UCSD-AML1 (cell line): ENCODE measurements at regions not wholly inside any gene's neighbourhood (a gene's known extent, or its start where the extent isn't known, plus 50 kb on each side); places are given as distances from the start of the nearest gene placed in this dataset.

Source experiments
- DNase-seq: peaks from one replicate; lab custom pipeline; 2025; ENCODE audit not compliant: unreplicated experiment; lab: John Stamatoyannopoulos, UW

- DNase-seq = no peak
Measured at GRCh38 chr13:34294483-34295129, 476.7 kb downstream of the RFC3 start.

GRCh38 chr13:34300559-34300958, 482.6 kb downstream of the RFC3 start:
- DNase-seq = no peak

- no peak for DNase-seq
Measured at GRCh38 chr13:34302596-34302995, 484.6 kb downstream of the RFC3 start.

DNA sequence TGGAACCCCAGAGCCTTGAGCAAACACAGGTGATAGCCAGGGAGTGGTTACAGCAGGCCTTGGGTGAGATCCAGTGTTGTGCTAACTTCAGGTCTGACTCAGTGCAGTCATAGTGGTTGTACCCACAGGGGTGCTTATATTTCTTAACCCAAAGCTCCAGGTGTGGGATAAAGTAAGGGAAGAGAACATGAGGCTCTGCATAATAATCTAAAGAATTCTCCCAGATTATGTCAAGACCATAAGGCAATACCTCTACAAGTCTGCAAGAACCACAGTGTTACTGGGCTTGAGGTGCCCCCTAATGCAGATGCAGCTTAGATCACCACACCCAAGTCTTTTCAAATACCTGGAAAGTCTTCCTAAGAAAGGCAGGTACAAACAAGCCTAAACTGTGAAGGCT, 485.4 kb downstream of the RFC3 start:
- DNase-seq = no peak

- DNase-seq = no peak
Measured at GRCh38 chr13:34307607-34308006, 489.7 kb downstream of the RFC3 start.

DNA sequence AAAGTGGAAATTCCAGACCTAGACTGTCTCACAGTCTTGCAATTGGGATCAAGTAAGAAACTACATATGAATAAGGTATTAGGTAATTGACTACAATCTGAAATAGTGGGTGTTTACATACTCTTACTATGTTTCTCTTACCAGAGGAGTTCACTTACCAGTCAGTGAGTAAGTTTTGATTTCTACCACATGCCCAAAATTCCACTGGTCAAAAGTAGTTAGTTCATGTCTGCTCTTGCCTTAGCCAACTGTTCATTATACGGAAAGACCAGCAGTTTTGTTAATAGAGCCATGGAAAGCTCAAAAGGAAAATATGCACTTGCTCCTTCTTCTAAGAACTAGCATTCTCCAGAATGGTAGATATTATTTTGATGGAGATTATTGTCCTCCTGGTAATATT, 490.8 kb downstream of the RFC3 start:
- DNase-seq = no peak

GRCh38 chr13:34310539-34310938, 492.6 kb downstream of the RFC3 start:
- DNase-seq = no peak

DNA sequence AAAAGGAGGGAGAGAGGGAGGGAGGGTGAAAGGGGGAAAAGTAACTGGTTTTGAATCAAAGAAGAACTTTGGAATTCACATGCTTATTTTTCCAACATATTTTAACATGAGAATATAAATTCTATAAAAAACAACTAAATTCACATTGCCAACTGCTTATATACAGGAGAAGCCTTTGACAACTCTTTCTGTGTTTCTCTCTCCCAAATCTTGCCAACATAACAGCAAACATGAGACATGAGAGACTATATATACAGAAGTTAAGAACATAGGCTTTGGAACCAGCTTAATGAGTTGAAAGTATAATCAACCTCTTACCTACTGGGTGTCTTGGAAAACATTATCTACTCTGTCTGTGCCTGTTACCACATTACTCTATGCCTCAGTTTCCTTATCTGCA, 493.3 kb downstream of the RFC3 start:
- no peak for DNase-seq

GRCh38 chr13:34312578-34312977, 494.6 kb downstream of the RFC3 start:
- no peak for DNase-seq

DNA sequence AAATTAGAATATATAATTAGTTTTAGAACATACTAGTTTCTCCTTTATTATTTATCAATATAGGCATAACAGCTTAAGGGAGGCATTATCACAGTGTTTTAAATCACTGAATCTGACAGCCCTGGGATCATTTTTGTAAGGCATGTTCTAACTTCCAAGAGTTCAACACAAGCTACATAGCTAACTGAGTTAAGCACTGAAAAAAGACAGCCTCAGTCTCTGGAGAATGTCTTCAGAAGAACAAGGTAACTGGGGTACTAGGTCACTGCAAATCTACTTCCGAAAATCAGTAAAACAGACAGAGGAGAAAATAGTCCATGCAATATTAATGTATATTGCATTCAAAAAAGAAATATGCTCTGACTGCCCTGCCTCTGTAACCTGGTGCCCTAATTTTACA, 502.1 kb downstream of the RFC3 start:
- DNase-seq = no peak

- DNase-seq = no peak
Measured at GRCh38 chr13:34322014-34322742, 504.2 kb downstream of the RFC3 start.

DNA sequence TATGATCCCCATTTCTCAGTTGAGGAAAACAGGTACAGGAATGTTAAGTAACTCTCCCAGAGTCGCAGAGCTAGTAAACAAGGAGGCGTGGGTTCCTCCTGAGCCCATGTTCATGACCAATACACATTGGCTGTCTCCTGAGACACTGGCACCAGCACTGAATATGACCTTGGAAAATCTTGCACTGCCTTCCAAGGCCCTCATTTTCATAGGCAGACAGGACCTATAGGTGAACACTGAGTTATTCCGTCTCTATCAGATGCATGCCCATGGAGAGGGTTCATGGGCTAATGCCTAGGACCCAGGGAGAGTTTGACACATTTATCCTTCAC, 504.8 kb downstream of the RFC3 start:
- DNase-seq = no peak

- DNase-seq = no peak
Measured at GRCh38 chr13:34335014-34336007, 517.4 kb downstream of the RFC3 start.

- DNase-seq = no peak
Measured at GRCh38 chr13:34338102-34338501, 520.2 kb downstream of the RFC3 start.

DNA sequence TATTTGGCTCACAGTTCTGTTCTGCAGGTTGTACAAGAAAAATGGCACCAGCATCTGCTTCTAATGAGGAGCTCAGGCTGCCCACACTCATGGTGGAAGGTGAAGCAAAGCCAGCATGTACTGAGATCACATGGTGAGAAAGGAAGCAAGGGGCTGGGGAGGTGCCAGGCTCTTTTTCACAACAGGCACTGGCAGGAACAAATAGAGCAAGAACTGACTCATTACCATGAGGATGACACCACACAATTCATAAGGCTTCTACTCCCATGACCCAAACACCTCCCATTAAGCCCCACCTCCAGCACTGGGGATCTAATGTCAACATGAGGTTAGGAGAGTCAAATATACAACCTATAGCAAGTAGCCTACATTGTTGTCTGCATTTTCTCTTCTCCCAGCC, 522.6 kb downstream of the RFC3 start:
- DNase-seq = no peak

DNA sequence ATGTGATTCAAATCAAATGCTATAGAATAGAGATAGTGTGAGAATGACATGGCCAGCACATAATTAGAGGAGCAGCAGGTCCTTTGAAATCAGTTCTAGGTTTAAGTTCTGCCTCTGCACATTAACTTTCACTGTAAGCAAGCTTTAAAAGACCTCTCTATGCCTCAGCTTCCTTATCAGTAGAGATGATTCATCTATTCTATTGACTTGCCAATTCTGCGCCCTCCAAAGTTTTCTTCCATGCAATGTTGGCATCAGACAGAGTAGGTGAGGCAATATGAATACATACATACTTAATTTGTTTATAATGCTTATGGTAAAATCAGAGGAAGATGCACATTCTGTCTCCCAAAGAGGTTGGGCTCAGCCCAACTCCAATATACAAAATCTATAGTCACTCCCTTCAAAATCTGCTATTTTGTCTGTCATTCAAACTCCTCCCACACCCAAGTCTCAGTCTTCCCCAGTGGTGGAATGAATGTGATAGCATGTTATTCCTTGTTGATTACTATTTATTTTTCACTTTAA, 525.5 kb downstream of the RFC3 start:
- no peak for DNase-seq

GRCh38 chr13:34344816-34345215, 526.9 kb downstream of the RFC3 start:
- no peak for DNase-seq

GRCh38 chr13:34345258-34345965, 527.5 kb downstream of the RFC3 start:
- DNase-seq = no peak

DNA sequence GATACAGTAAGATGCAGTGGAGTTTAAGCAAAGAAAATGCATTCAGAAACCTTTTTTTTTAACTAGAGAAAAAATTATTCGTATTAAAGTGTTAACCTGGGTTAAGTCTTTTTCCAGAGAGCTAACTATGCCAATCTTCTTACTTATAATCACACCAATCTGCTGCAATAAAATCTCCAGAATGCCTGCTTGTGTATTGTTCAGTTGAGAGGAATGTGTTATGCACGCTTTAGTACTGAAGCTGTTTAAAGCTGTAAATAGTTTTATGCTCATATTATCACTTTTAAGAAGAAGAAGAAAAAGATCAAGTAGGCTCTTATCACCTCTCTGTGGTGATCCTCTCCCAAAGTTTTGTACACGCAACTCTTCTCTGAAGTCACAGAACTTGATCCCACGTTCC, 528.7 kb downstream of the RFC3 start:
- DNase-seq = no peak

DNA sequence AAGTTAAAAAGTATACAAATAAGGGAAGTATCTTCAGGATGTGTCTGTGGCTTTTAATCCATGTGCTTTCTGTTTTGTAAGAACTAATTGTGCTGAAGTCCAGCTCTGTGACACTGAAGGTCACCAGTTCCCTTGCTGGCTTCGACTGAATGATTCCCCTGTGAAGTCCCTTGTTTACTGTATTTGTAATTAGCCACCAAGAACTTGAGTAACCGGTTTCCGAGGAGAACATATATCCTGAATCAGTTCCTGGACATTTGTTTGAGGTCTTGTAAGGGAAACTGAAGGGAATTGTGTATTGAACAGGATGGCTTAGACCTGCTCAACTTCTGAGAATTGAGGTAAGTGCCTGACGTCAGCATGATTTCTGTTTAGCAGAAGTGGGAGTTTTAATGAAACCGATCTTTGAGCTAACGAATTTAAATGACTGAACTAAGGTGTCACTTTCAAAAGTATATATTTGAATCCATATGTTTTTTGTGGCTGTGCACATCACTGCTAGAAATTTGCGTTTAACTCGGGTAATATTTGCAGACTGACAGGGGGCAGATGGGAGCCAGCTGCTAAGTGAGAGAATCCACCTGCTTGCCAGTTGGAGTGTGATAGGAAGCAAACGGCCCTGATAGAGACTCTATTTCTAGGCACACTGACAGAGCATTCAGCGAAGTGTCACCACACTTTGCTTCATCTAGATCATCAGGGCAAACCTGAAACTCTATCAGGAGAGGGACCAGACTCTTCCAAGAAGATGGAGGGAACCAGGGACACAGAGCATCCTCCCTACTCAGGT, 530.0 kb downstream of the RFC3 start:
- no peak for DNase-seq
